ENCODE measurements at regions not wholly inside any gene's neighbourhood (a gene's known extent, or its start where the extent isn't known, plus 50 kb on each side); places are given as distances from the start of the nearest gene placed in this dataset.

DNA sequence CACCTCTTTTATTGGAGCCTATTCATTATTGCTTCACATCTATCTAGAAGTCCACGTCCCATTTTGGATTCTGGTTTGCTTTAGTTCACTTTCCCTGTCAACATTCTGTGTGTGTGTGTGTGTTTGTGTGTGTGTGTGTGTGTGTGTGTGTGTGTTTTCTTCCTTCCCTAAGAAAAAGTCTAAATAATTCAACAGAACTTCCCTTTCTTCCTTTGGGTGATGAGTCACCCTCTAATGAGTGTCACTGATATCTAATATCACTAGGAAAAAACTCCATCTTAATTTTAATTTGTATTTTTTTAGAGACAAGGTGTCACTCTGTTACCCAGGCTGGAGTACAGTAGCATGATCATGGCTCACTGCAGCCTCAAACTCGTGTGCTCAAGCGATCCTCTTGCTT lies 234.2 kb downstream of the TTC8 start:
- H3K9ac ChIP-seq (ENCODE audit: low read depth, low read length, poor library complexity, severe bottlenecking) = no peak overlapping the region

DNA sequence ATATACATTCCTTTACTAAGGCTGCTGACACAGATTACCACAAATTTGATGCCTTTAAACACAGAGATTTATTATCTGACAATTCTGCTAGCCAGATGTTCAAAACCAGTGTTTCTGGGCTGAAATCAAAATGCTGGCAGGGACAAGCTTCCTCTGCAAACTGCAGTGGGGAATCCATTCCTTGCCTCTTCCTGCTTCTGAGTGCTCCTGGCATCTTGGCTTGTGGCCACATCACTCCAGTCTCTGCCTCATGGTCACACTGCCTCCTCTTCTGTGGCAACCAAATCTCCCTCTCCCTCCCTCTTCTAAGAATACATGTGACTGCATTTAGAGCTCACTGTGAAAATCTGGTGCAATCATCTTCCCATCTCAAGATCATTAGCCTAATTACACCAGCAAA lies 235.7 kb downstream of the TTC8 start:
- Histone ChIP-seq H3K36me3 (ENCODE audit: insufficient read depth, low read length) (no peaks in the 10 kb centered on the region), H3F3A (ENCODE audit: low read depth) (no peaks in the 10 kb centered on the region), H3K79me2 (ENCODE audit: insufficient read depth, low read length) (no peaks in the 10 kb centered on the region), H3K4me3 (ENCODE audit: low read length, poor library complexity, severe bottlenecking) (no peak overlapping the region), H3K4me2 (ENCODE audit: low read depth, low read length, poor library complexity, severe bottlenecking) (no peak overlapping the region), H3K9ac (ENCODE audit: low read depth, low read length, poor library complexity, severe bottlenecking) (no peak overlapping the region), H3K4me1 (ENCODE audit: insufficient read depth, low read length, poor library complexity, severe bottlenecking) (no peaks in the 10 kb centered on the region), H4K20me1 (ENCODE audit: insufficient read depth, low read length, poor library complexity, severe bottlenecking) (no peaks in the 10 kb centered on the region), H2AFZ (ENCODE audit: low read length) (no peak overlapping the region), H3K27me3 (ENCODE audit: insufficient read depth, low read length, poor library complexity, severe bottlenecking) (no peaks in the 10 kb centered on the region), H3K9me2 (replicated peaks; ENCODE audit: low read depth, low read length) (no peaks in the 10 kb centered on the region), H3K9me3 (ENCODE audit: insufficient read depth, low read depth, low read length) (no peaks in the 10 kb centered on the region)
- no peak for TF ChIP-seq EZH2phosphoT487 (IDR thresholded peaks at IDR 0.05; ENCODE audit: borderline replicate concordance)
- TF ChIP-seq, protein P1, sequence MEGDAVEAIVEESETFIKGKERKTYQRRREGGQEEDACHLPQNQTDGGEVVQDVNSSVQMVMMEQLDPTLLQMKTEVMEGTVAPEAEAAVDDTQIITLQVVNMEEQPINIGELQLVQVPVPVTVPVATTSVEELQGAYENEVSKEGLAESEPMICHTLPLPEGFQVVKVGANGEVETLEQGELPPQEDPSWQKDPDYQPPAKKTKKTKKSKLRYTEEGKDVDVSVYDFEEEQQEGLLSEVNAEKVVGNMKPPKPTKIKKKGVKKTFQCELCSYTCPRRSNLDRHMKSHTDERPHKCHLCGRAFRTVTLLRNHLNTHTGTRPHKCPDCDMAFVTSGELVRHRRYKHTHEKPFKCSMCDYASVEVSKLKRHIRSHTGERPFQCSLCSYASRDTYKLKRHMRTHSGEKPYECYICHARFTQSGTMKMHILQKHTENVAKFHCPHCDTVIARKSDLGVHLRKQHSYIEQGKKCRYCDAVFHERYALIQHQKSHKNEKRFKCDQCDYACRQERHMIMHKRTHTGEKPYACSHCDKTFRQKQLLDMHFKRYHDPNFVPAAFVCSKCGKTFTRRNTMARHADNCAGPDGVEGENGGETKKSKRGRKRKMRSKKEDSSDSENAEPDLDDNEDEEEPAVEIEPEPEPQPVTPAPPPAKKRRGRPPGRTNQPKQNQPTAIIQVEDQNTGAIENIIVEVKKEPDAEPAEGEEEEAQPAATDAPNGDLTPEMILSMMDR (conservative IDR thresholded peaks at IDR 0.05; ENCODE audit: low read length) = no peak

More for the DNA sequence above, 234.2 kb downstream of the TTC8 start:
- Histone ChIP-seq H3K4me2 (ENCODE audit: low read depth, low read length, poor library complexity, severe bottlenecking) (no peak overlapping the region), H3K4me3 (ENCODE audit: low read length, poor library complexity, severe bottlenecking) (no peak overlapping the region), H3K9me2 (replicated peaks; ENCODE audit: low read depth, low read length) (no peaks in the 10 kb centered on the region), H3F3A (ENCODE audit: low read depth) (no peaks in the 10 kb centered on the region), H3K9me3 (ENCODE audit: insufficient read depth, low read depth, low read length) (no peaks in the 10 kb centered on the region), H3K79me2 (ENCODE audit: insufficient read depth, low read length) (no peaks in the 10 kb centered on the region), H3K4me1 (ENCODE audit: insufficient read depth, low read length, poor library complexity, severe bottlenecking) (no peaks in the 10 kb centered on the region), H3K36me3 (ENCODE audit: insufficient read depth, low read length) (no peaks in the 10 kb centered on the region), H2AFZ (ENCODE audit: low read length) (no peak overlapping the region), H3K27me3 (ENCODE audit: insufficient read depth, low read length, poor library complexity, severe bottlenecking) (no peaks in the 10 kb centered on the region), H4K20me1 (ENCODE audit: insufficient read depth, low read length, poor library complexity, severe bottlenecking) (no peaks in the 10 kb centered on the region)
- TF ChIP-seq EZH2phosphoT487 (IDR thresholded peaks at IDR 0.05; ENCODE audit: borderline replicate concordance) = no peak
- TF ChIP-seq, protein P1 (conservative IDR thresholded peaks at IDR 0.05; ENCODE audit: low read length) = no peak

DNA sequence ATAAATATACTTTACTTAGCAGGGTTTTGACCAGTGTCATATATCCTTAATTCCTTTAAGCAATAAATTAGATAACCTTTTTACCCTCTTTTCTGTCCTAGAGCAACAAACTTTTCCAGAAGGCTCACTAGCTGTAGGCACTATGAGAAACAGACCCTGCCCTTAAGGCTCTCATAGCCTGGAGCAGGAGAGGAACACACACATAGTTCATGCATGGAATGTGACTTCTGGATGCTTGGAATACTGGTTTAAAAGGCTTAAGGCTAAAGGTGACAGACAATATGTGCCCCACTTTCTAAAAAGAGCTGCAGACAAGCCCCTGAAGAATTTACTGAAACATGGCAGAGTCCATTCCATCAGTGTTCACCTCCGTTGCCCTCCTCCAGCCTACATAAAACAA lies 237.2 kb downstream of the TTC8 start:
- Histone ChIP-seq H3K4me2 (ENCODE audit: low read depth, low read length, poor library complexity, severe bottlenecking) (no peak overlapping the region), H3K4me3 (ENCODE audit: low read length, poor library complexity, severe bottlenecking) (no peak overlapping the region), H3K36me3 (ENCODE audit: insufficient read depth, low read length) (no peaks in the 10 kb centered on the region), H3K27me3 (ENCODE audit: insufficient read depth, low read length, poor library complexity, severe bottlenecking) (no peaks in the 10 kb centered on the region), H3K79me2 (ENCODE audit: insufficient read depth, low read length) (no peaks in the 10 kb centered on the region), H3K9ac (ENCODE audit: low read depth, low read length, poor library complexity, severe bottlenecking) (no peak overlapping the region), H3F3A (ENCODE audit: low read depth) (no peaks in the 10 kb centered on the region), H3K9me2 (replicated peaks; ENCODE audit: low read depth, low read length) (no peaks in the 10 kb centered on the region), H2AFZ (ENCODE audit: low read length) (no peak overlapping the region), H4K20me1 (ENCODE audit: insufficient read depth, low read length, poor library complexity, severe bottlenecking) (no peaks in the 10 kb centered on the region), H3K4me1 (ENCODE audit: insufficient read depth, low read length, poor library complexity, severe bottlenecking) (no peaks in the 10 kb centered on the region), H3K9me3 (ENCODE audit: insufficient read depth, low read depth, low read length) (no peaks in the 10 kb centered on the region)
- TF ChIP-seq, protein P1 (conservative IDR thresholded peaks at IDR 0.05; ENCODE audit: low read length) = no peak
- no peak for TF ChIP-seq EZH2phosphoT487 (IDR thresholded peaks at IDR 0.05; ENCODE audit: borderline replicate concordance)
